ENCODE measurements at regions not wholly inside any gene's neighbourhood (a gene's known extent, or its start where the extent isn't known, plus 50 kb on each side); places are given as distances from the start of the nearest gene placed in this dataset.

DNA sequence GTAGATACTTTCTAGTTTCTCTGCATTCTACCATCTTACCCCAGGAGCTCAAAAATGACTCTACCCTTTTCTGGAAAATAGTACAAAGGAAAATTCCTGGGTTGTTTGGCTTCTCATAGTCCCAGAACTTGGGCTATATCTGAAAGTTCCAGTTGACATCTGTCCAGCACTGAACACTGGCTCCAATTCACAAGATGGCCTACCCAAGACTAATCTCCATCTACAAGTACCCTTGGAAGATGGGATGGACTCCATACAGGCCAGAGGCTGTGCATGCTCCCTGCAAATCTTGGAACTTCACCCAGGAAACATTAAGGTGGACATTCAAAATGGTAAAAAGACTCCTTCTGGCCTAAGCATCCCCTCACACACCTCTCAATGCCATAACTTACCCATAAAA is 427.1 kb downstream of the DTWD2 start:
- CTCF ChIA-PET: no interaction called here
- no peak for TF ChIP-seq CTCF (IDR thresholded peaks at IDR 0.05; ENCODE audit: extremely low read depth in 1 of 2, insufficient read depth in 1 of 2, low read depth in 1 of 2, low read length in 2 of 2)
- TF ChIP-seq, protein P1, sequence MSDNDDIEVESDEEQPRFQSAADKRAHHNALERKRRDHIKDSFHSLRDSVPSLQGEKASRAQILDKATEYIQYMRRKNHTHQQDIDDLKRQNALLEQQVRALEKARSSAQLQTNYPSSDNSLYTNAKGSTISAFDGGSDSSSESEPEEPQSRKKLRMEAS (IDR thresholded peaks at IDR 0.05; ENCODE audit: insufficient read depth, insufficient read length): no peak
- Histone ChIP-seq H3K27ac (ENCODE audit: insufficient read depth, low read depth, low read length) (no peak overlapping the region), H3K4me3 (replicated peaks in 1 of 3; ENCODE audit: insufficient read depth in 1 of 3, low read depth in 1 of 3, low read length in 3 of 3) (no peak overlapping the region), H3K9me3 (replicated peaks; ENCODE audit: control insufficient read depth, insufficient read depth, low read length) (no peaks in the 10 kb centered on the region), H4K20me1 (replicated peaks; ENCODE audit: control insufficient read depth, extremely low read depth, insufficient read depth, low read length) (no peaks in the 10 kb centered on the region), H3K4me2 (ENCODE audit: insufficient read depth, low read length) (no peak overlapping the region), H3K4me1 (ENCODE audit: control insufficient read depth, extremely low read depth, insufficient read depth, low read length) (no peaks in the 10 kb centered on the region), H3K27me3 (ENCODE audit: control insufficient read depth in 2 of 2, insufficient read depth in 2 of 2, low read length in 2 of 2) (no peaks in the 10 kb centered on the region), H3K9me1 (replicated peaks; ENCODE audit: control insufficient read depth, extremely low read depth, insufficient read depth, low read length) (no peaks in the 10 kb centered on the region), H3K36me3 (ENCODE audit: control insufficient read depth in 2 of 2, extremely low read depth in 1 of 2, insufficient read depth in 2 of 2, low read length in 2 of 2) (no peaks in the 10 kb centered on the region), H2AFZ (ENCODE audit: low read depth, low read length) (no peak overlapping the region), H3K9ac (replicated peaks; ENCODE audit: extremely low read depth, insufficient read depth, low read length) (no peak overlapping the region), H3K79me2 (ENCODE audit: control insufficient read depth, insufficient read depth, low read length) (no peaks in the 10 kb centered on the region)
- FAIRE-seq (no peak), DNase-seq (ENCODE audit: low read depth, low spot score) (no peak)
- no TSS peak for BruUV-seq (replicated peaks)
- POLR2A ChIA-PET: no interaction called here
- intact Hi-C loops (cut with micrococcal nuclease) (no loop called here), dilution Hi-C loops (cut with MboI; ENCODE audit: extremely low pct_ligation_motif_present, low sequenced_read_pairs) (no loop called here)

GRCh38 chr5:118558871-118559270 is 429.5 kb downstream of the DTWD2 start:
- H3K4me2 ChIP-seq (ENCODE audit: insufficient read depth, low read length): no peak overlapping the region
- TF ChIP-seq POLR2AphosphoS5 (IDR thresholded peaks at IDR 0.05; ENCODE audit: insufficient read depth, low read depth, low read length) (no peak), CTCF (IDR thresholded peaks at IDR 0.05; ENCODE audit: extremely low read depth in 1 of 2, insufficient read depth in 1 of 2, low read depth in 1 of 2, low read length in 2 of 2) (no peak), MYC (IDR thresholded peaks at IDR 0.05; ENCODE audit: low read depth, low read length) (no peak), FOS (IDR thresholded peaks at IDR 0.05; ENCODE audit: borderline replicate concordance, insufficient read depth, low read length) (no peak), EZH2 (IDR thresholded peaks at IDR 0.05; ENCODE audit: borderline replicate concordance, low read depth, low read length, severe bottlenecking) (no peak)
- TF ChIP-seq, protein P1 (IDR thresholded peaks at IDR 0.05; ENCODE audit: insufficient read depth, insufficient read length): no peak
- no peak overlapping the region for H2AFZ ChIP-seq (ENCODE audit: low read depth, low read length)
- H3K36me3 ChIP-seq (ENCODE audit: control insufficient read depth in 2 of 2, extremely low read depth in 1 of 2, insufficient read depth in 2 of 2, low read length in 2 of 2): no peaks in the 10 kb centered on the region
- no peak overlapping the region for H3K27ac ChIP-seq (ENCODE audit: insufficient read depth, low read depth, low read length)
- FAIRE-seq (no peak), DNase-seq (ENCODE audit: low read depth, low spot score) (no peak)
- no peak overlapping the region for H3K4me3 ChIP-seq (replicated peaks in 1 of 3; ENCODE audit: insufficient read depth in 1 of 3, low read depth in 1 of 3, low read length in 3 of 3)
- ChIA-PET POLR2A (no interaction called here), CTCF (no interaction called here)
- no peaks in the 10 kb centered on the region for H4K20me1 ChIP-seq (replicated peaks; ENCODE audit: control insufficient read depth, extremely low read depth, insufficient read depth, low read length)
- H3K27me3 ChIP-seq (ENCODE audit: control insufficient read depth in 2 of 2, insufficient read depth in 2 of 2, low read length in 2 of 2): no peaks in the 10 kb centered on the region
- no peak overlapping the region for H3K9ac ChIP-seq (replicated peaks; ENCODE audit: extremely low read depth, insufficient read depth, low read length)
- no TSS peak for BruUV-seq (replicated peaks)
- H3K9me1 ChIP-seq (replicated peaks; ENCODE audit: control insufficient read depth, extremely low read depth, insufficient read depth, low read length): no peaks in the 10 kb centered on the region
- intact Hi-C loops (cut with micrococcal nuclease): no loop called here
- dilution Hi-C loops (cut with MboI; ENCODE audit: extremely low pct_ligation_motif_present, low sequenced_read_pairs): no loop called here
- no peaks in the 10 kb centered on the region for H3K4me1 ChIP-seq (ENCODE audit: control insufficient read depth, extremely low read depth, insufficient read depth, low read length)
- no peaks in the 10 kb centered on the region for H3K79me2 ChIP-seq (ENCODE audit: control insufficient read depth, insufficient read depth, low read length)
- H3K9me3 ChIP-seq (replicated peaks; ENCODE audit: control insufficient read depth, insufficient read depth, low read length): no peaks in the 10 kb centered on the region
